ENCODE measurements at regions not wholly inside any gene's neighbourhood (a gene's known extent, or its start where the extent isn't known, plus 50 kb on each side); places are given as distances from the start of the nearest gene placed in this dataset.

DNA sequence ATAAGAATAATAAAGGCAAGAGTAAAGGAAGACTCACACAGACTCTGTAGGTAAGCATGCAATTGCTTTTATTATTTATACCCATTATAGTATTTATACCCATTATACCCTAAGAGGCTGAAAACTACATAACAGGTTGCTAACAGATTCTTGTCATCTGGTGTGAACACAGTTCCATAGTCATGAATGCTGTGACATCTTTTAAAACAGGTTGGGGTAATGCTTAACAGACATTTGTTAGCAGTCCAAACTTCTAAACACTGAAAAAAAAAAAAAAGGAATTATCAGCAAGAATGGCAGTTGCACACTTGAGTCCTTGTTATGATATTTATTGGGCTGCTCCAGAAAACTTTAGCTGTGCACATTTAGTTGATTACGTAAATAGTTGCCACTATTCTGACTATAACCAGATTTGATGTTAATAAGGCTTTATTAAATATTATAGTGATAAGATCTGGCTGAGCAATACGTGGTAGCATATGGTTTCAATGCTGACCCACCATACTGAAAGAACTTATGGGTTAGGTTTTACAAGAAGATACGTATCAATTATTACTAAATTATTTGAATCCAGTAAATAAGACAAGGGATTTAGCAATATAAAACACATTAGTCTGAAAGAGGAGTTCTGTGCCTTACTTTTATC is 888.8 kb downstream of the LRRTM4 start:
- DNase-seq, result no peak
- Mint-ChIP-seq H3K36me3 (ENCODE audit: low read depth) (no peaks in the 10 kb centered on the region), H3K27ac (no peak overlapping the region), H3K4me1 (ENCODE audit: low read depth) (no peaks in the 10 kb centered on the region), H3K4me3 (no peak overlapping the region), H3K9me3 (peaks cover 10% of the 10 kb centered on the region), H3K27me3 (no peaks in the 10 kb centered on the region)
- Histone ChIP-seq H3K36me3 (ENCODE audit: insufficient read depth, low read length) (no peaks in the 10 kb centered on the region), H3K9me3 (ENCODE audit: control insufficient read depth in 1 of 2, insufficient read depth in 1 of 2, low read length in 2 of 2) (no peaks in the 10 kb centered on the region), H3K27ac (ENCODE audit: low read depth in 1 of 2, low read length in 2 of 2) (no peak overlapping the region), H3K4me3 (ENCODE audit: low read length) (no peak overlapping the region), H3K4me1 (ENCODE audit: insufficient read depth, low read length) (no peaks in the 10 kb centered on the region), H3K27me3 (ENCODE audit: control insufficient read depth in 1 of 2, insufficient read depth in 2 of 2, low read length in 2 of 2) (no peaks in the 10 kb centered on the region)
- TF ChIP-seq, protein P1, sequence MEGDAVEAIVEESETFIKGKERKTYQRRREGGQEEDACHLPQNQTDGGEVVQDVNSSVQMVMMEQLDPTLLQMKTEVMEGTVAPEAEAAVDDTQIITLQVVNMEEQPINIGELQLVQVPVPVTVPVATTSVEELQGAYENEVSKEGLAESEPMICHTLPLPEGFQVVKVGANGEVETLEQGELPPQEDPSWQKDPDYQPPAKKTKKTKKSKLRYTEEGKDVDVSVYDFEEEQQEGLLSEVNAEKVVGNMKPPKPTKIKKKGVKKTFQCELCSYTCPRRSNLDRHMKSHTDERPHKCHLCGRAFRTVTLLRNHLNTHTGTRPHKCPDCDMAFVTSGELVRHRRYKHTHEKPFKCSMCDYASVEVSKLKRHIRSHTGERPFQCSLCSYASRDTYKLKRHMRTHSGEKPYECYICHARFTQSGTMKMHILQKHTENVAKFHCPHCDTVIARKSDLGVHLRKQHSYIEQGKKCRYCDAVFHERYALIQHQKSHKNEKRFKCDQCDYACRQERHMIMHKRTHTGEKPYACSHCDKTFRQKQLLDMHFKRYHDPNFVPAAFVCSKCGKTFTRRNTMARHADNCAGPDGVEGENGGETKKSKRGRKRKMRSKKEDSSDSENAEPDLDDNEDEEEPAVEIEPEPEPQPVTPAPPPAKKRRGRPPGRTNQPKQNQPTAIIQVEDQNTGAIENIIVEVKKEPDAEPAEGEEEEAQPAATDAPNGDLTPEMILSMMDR (IDR thresholded peaks at IDR 0.05), result no peak
- no peak for ATAC-seq (ENCODE audit: poor library complexity)
- CTCF ChIA-PET, result no interaction called here
- intact Hi-C loops (cut with DNase I, micrococcal nuclease), result no loop called here
- POLR2A ChIA-PET, result no interaction called here

DNA sequence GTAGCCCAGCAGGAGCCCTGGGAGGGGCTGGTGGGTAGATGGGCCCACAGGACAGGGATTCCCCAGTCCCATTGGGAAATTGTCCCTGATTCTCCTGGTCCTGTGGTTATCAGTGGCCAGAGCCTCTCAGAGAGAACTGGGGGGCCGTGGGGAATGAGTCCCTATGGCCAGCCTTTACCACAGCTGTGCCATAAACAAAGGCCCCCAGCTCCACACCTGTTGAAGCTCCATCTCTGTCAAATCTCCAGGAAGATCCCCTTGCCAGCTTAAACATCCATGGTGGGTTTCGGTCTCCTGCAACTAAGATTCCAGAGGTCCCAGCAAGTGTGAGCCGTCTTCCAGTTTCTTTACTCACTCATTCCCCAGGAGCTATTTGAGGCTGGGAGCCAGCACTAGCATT is 897.1 kb downstream of the LRRTM4 start:
- CTCF ChIA-PET, result no interaction called here
- POLR2A ChIA-PET, result no interaction called here

DNA sequence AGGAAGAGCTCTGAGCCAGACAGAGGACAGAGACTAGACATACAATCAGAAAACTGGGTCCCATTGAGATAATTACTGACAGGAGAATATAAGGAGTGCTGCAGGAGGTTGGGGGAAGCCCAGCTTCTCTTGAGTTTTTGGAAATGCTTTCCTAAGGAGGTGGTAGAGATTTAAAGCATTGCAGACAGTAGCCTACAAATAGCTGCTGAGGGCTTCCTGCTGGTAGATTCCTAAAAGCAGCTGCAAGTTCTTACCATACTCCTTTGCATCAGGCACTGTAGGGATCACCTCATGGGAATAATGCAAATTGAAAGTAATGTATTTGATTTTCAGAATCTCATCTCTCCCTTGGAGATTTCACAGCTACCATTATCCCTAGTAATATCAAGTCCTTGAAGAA is 902.6 kb upstream of the GCFC2 start:
- H3K27ac ChIP-seq (ENCODE audit: low read depth in 1 of 2, low read length in 2 of 2), result no peak overlapping the region
- H3K4me1 ChIP-seq (ENCODE audit: insufficient read depth, low read length), result no peaks in the 10 kb centered on the region
- Mint-ChIP-seq H3K4me1 (ENCODE audit: low read depth) (no peaks in the 10 kb centered on the region), H3K4me3 (no peak overlapping the region), H3K27ac (no peak overlapping the region), H3K9me3 (no peaks in the 10 kb centered on the region), H3K36me3 (ENCODE audit: low read depth) (no peaks in the 10 kb centered on the region), H3K27me3 (no peaks in the 10 kb centered on the region)
- H3K9me3 ChIP-seq (ENCODE audit: control insufficient read depth in 1 of 2, insufficient read depth in 1 of 2, low read length in 2 of 2), result no peaks in the 10 kb centered on the region
- ATAC-seq (ENCODE audit: poor library complexity) (no peak), DNase-seq (no peak)
- TF ChIP-seq, protein P1 (IDR thresholded peaks at IDR 0.05), result no peak
- CTCF ChIA-PET, result no interaction called here
- POLR2A ChIA-PET, result no interaction called here
- H3K27me3 ChIP-seq (ENCODE audit: control insufficient read depth in 1 of 2, insufficient read depth in 2 of 2, low read length in 2 of 2), result no peaks in the 10 kb centered on the region
- intact Hi-C loops (cut with DNase I, micrococcal nuclease), result no loop called here
- no peak overlapping the region for H3K4me3 ChIP-seq (ENCODE audit: low read length)
- H3K36me3 ChIP-seq (ENCODE audit: insufficient read depth, low read length), result no peaks in the 10 kb centered on the region

More for the DNA sequence above, 897.1 kb downstream of the LRRTM4 start:
- Mint-ChIP-seq H3K36me3 (ENCODE audit: low read depth) (no peaks in the 10 kb centered on the region), H3K4me3 (no peak overlapping the region), H3K27me3 (no peaks in the 10 kb centered on the region), H3K9me3 (peaks cover 9% of the 10 kb centered on the region), H3K27ac (no peak overlapping the region), H3K4me1 (ENCODE audit: low read depth) (no peaks in the 10 kb centered on the region)
- DNase-seq (no peak), ATAC-seq (ENCODE audit: poor library complexity) (no peak)
- H3K4me1 ChIP-seq (ENCODE audit: insufficient read depth, low read length), result no peaks in the 10 kb centered on the region
- H3K27ac ChIP-seq (ENCODE audit: low read depth in 1 of 2, low read length in 2 of 2), result no peak overlapping the region
- TF ChIP-seq, protein P1 (IDR thresholded peaks at IDR 0.05), result no peak
- H3K9me3 ChIP-seq (ENCODE audit: control insufficient read depth in 1 of 2, insufficient read depth in 1 of 2, low read length in 2 of 2), result peaks cover 0 to 6% of the 10 kb centered on the region in 2 experiments
- no peaks in the 10 kb centered on the region for H3K36me3 ChIP-seq (ENCODE audit: insufficient read depth, low read length)
- no peaks in the 10 kb centered on the region for H3K27me3 ChIP-seq (ENCODE audit: control insufficient read depth in 1 of 2, insufficient read depth in 2 of 2, low read length in 2 of 2)
- intact Hi-C loops (cut with DNase I, micrococcal nuclease), result no loop called here
- no peak overlapping the region for H3K4me3 ChIP-seq (ENCODE audit: low read length)
